PC-3 (cell line): ENCODE measurements at regions not wholly inside any gene's neighbourhood (a gene's known extent, or its start where the extent isn't known, plus 50 kb on each side); places are given as distances from the start of the nearest gene placed in this dataset.

ENCODE experiments used
- CTCF ChIP-seq: fragments of 300-600 bp; sonication (generic); conservative IDR thresholded peaks from 2 replicates; pipeline ENCODE4 v1.5.1; 2017; ENCODE audit warnings: antibody characterized with exemption, low read depth, mild to moderate bottlenecking, low read length
- EZH2phosphoT487 ChIP-seq: fragments of 300-600 bp; sonication (generic); IDR thresholded peaks from 2 replicates; pipeline ENCODE4 v1.6.1; 2018; ENCODE audit warnings: mild to moderate bottlenecking, antibody characterized with exemption, low read length, borderline replicate concordance

GRCh38 chr10:52952391-52953055 is 179.9 kb upstream of the MBL2 start:
- no peak for TF ChIP-seq CTCF
- no peak for TF ChIP-seq EZH2phosphoT487
